GM13977 (cell line): ENCODE measurements at regions not wholly inside any gene's neighbourhood (a gene's known extent, or its start where the extent isn't known, plus 50 kb on each side); places are given as distances from the start of the nearest gene placed in this dataset.

Source experiments
- DNase-seq: peaks from one replicate; pipeline ENCODE4 v3.0.0; 2012; ENCODE audit warnings: low spot score
- CTCF ChIP-seq: IDR thresholded peaks from 2 replicates; pipeline ENCODE4 v1.5.1; 2012; ENCODE audit warnings: mild to moderate bottlenecking, control low read depth; ENCODE audit not compliant: insufficient read depth; ENCODE audit errors: extremely low read depth, missing control alignments
- in situ Hi-C: fragments of 300-500 bp; cut with MboI; formaldehyde crosslinking; loops from one replicate; pipeline ENCODE4 v1.12.0; 2022; ENCODE audit warnings: low sequenced_read_pairs, low pct_unique_long_range_greater_than_20kb, mixed read lengths, inconsistent platforms; ENCODE audit not compliant: unreplicated experiment

- in situ Hi-C loops: no loop called here
- no peak for TF ChIP-seq CTCF
- no peak for DNase-seq
These were observed 358.7 kb upstream of the CA10 start for GRCh38 chr17:52517176-52517575.

- in situ Hi-C loops: no loop called here
- TF ChIP-seq CTCF: no peak
- no peak for DNase-seq
These were observed 357.4 kb upstream of the CA10 start for GRCh38 chr17:52515927-52516326.

- DNase-seq: no peak
- no peak for TF ChIP-seq CTCF
- in situ Hi-C loops: no loop called here
These were observed 347.1 kb upstream of the CA10 start for GRCh38 chr17:52505601-52506000.

GRCh38 chr17:52504081-52504480 is 345.6 kb upstream of the CA10 start:
- no peak for DNase-seq
- in situ Hi-C loops: no loop called here
- TF ChIP-seq CTCF: no peak

GRCh38 chr17:52495646-52496045 is 337.1 kb upstream of the CA10 start:
- in situ Hi-C loops: no loop called here
- no peak for DNase-seq
- TF ChIP-seq CTCF: no peak

- in situ Hi-C loops: no loop called here
- no peak for TF ChIP-seq CTCF
- DNase-seq: no peak
These were observed 323.8 kb upstream of the CA10 start for GRCh38 chr17:52482271-52482670.
